Ascending aorta (tissue), 2 donors: ENCODE measurements at regions not wholly inside any gene's neighbourhood (a gene's known extent, or its start where the extent isn't known, plus 50 kb on each side); places are given as distances from the start of the nearest gene placed in this dataset.

ENCODE experiments used
- DNase-seq, 2 donors: peaks; one replicate each; pipeline ENCODE4 v3.0.0-alpha.2; 2019; ENCODE audit warnings: low spot score in 2 of 2
- H3K27ac ChIP-seq, 2 donors: fragments of 200-600 bp; sonication (generic); one replicate each; pipeline ENCODE4 v1.5.1; 2016 to 2017; ENCODE audit warnings: mild to moderate bottlenecking in 1 of 2
- H3K27me3 ChIP-seq: fragments of 200-600 bp; sonication (generic); one replicate; pipeline ENCODE4 v1.5.1; 2017
- H3K36me3 ChIP-seq, 2 donors: fragments of 200-600 bp; sonication (generic); one replicate each; pipeline ENCODE4 v1.5.1; 2016
- H3K4me1 ChIP-seq, 2 donors: fragments of 200-600 bp; sonication (generic); one replicate each; pipeline ENCODE4 v1.5.1; 2016 to 2017; ENCODE audit warnings: mild to moderate bottlenecking in 1 of 2
- H3K4me3 ChIP-seq, 2 donors: fragments of 200-600 bp; sonication (generic); one replicate each; pipeline ENCODE4 v1.5.1; 2016 to 2017; ENCODE audit warnings: mild to moderate bottlenecking in 1 of 2
- H3K9me3 ChIP-seq, 2 donors: fragments of 200-600 bp; sonication (generic); one replicate each; pipeline ENCODE4 v1.5.1; 2016
- intact Hi-C: fragments of 100-400 bp; cut with DNase I; formaldehyde crosslinking; loops from one replicate; pipeline ENCODE4 v1.15.1; 2023
- TF ChIP-seq, protein P1 (sequence below), 3 experiments: fragments of 200-600 bp in 2 of 3; fragments of 450-650 bp in 1 of 3; sonication (generic) in 2 of 3; IDR thresholded peaks; one replicate each; pipeline ENCODE4 v1.5.1; 2016 to 2019; ENCODE audit warnings: antibody characterized with exemption in 3 of 3, mild to moderate bottlenecking in 1 of 3, moderate library complexity in 1 of 3

DNA sequence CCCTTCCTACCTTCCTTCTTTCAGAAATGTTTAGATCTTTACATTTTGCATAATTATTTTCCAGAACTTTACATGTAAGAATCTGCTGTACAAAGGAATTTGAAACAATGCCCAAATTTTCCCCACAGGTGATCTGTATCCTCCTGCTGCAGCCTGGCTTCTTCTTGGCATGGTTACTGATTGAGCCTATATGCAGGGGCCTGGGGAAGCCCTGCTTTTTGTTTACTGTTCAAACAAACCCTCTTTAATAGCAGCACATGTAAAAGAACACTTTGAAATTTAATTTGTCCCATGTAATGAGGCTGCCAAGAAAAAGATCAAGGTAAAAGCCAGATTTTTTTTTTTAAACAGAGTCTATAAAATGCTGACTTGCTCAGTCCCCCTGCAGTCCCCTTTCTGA is 432.2 kb downstream of the TUSC7 start:
- Histone ChIP-seq H3K4me1 (no peaks in the 10 kb centered on the region), H3K27me3 (no peaks in the 10 kb centered on the region), H3K4me3 (no peak overlapping the region), H3K9me3 (no peaks in the 10 kb centered on the region), H3K36me3 (no peaks in the 10 kb centered on the region), H3K27ac (no peak overlapping the region)
- TF ChIP-seq, protein P1, sequence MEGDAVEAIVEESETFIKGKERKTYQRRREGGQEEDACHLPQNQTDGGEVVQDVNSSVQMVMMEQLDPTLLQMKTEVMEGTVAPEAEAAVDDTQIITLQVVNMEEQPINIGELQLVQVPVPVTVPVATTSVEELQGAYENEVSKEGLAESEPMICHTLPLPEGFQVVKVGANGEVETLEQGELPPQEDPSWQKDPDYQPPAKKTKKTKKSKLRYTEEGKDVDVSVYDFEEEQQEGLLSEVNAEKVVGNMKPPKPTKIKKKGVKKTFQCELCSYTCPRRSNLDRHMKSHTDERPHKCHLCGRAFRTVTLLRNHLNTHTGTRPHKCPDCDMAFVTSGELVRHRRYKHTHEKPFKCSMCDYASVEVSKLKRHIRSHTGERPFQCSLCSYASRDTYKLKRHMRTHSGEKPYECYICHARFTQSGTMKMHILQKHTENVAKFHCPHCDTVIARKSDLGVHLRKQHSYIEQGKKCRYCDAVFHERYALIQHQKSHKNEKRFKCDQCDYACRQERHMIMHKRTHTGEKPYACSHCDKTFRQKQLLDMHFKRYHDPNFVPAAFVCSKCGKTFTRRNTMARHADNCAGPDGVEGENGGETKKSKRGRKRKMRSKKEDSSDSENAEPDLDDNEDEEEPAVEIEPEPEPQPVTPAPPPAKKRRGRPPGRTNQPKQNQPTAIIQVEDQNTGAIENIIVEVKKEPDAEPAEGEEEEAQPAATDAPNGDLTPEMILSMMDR (IDR thresholded peaks at IDR 0.05) = no peak
- intact Hi-C loops = no loop called here
- DNase-seq = no peak

DNA sequence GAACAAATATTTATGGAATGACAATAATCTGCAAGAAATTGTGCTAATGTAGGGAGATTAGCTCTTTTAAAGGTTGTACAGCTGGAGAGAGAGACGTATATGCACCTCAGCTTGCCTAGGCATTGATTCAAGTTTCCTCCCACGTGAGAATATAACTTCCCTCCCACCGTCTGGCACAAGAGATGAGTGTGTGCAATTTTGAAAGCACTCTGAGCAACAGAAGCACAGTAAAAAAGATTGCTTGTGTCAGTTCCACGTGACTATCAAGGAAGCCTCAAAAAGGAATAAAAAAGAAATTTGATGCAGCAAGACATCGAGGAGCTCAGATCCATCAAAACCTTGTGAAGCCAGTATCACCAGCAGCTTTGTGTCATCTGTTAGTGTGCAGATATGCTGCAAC is 435.3 kb downstream of the TUSC7 start:
- Histone ChIP-seq H3K36me3 (no peaks in the 10 kb centered on the region), H3K4me3 (no peak overlapping the region), H3K9me3 (no peaks in the 10 kb centered on the region), H3K4me1 (no peaks in the 10 kb centered on the region), H3K27ac (no peak overlapping the region), H3K27me3 (no peaks in the 10 kb centered on the region)
- intact Hi-C loops = no loop called here
- no peak for DNase-seq
- TF ChIP-seq, protein P1 (IDR thresholded peaks at IDR 0.05) = no peak

DNA sequence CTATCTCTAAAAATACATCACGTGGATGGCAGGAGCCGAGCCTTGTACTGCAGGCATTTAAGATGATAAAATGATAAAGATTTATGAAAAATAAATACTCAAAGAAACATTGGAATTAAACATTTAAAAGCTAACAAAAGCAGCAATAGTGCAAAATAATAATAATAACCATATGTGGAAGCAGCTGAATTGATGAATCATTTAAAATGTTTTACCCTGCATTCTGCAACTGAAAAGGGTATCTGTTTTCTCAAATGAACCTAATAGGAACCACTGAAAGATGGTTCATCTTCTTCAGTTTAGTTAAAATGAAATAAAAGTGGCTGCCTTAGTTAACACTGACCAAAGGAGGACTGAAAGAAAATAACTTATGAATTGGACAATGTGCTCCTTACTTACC is 436.1 kb downstream of the TUSC7 start:
- Histone ChIP-seq H3K27me3 (no peaks in the 10 kb centered on the region), H3K9me3 (no peaks in the 10 kb centered on the region), H3K36me3 (no peaks in the 10 kb centered on the region), H3K4me3 (no peak overlapping the region), H3K4me1 (no peaks in the 10 kb centered on the region), H3K27ac (no peak overlapping the region)
- TF ChIP-seq, protein P1 (IDR thresholded peaks at IDR 0.05) = no peak
- intact Hi-C loops = no loop called here
- DNase-seq = no peak

DNA sequence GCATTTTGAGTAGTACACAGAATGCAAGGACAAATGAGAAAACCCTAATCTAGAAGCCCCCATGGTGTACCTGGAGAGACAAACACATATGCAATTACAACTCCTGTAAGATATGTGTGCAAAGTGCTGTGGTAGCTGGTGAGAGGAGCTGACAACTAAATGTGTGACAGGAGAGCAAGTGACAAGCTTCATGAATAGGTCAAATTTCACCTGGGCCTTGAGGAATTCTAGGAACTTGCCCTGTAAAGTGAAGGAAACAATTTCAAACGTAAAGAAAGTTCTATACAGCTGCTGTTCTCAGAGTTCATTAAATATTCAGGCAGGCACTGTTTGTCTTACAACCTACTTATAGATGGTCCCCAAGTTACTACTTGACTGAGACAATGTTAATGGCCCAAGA is 437.0 kb downstream of the TUSC7 start:
- Histone ChIP-seq H3K36me3 (no peaks in the 10 kb centered on the region), H3K27ac (no peak overlapping the region), H3K27me3 (no peaks in the 10 kb centered on the region), H3K4me3 (no peak overlapping the region), H3K9me3 (no peaks in the 10 kb centered on the region), H3K4me1 (no peaks in the 10 kb centered on the region)
- no peak for DNase-seq
- intact Hi-C loops = no loop called here
- TF ChIP-seq, protein P1 (IDR thresholded peaks at IDR 0.05) = no peak

DNA sequence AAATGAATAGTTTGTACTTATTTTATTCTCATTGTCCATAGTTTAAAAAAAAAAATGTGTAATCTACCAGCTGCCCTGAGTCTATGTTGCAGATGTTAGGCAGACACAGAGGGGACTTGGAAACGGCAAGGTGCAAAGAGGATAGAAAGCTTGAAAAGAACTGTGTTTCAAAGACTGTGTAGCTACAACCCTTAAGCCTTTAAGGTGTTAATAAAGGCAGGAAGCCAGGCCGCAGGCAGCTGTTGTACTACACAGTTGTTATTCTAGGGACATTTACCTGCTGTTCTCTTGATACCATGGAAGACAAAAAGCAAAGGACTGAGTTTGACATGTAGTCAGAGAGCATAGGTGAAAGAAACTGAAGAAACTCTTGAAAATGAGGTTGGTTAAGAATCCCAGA is 440.0 kb downstream of the TUSC7 start:
- no peaks in the 10 kb centered on the region for H3K9me3 ChIP-seq
- TF ChIP-seq, protein P1 (IDR thresholded peaks at IDR 0.05) = no peak
- intact Hi-C loops = no loop called here
- no peak for DNase-seq
- no peaks in the 10 kb centered on the region for H3K27me3 ChIP-seq
- H3K4me1 ChIP-seq = no peaks in the 10 kb centered on the region
- no peak overlapping the region for H3K27ac ChIP-seq
- H3K4me3 ChIP-seq = no peak overlapping the region
- H3K36me3 ChIP-seq = no peaks in the 10 kb centered on the region

DNA sequence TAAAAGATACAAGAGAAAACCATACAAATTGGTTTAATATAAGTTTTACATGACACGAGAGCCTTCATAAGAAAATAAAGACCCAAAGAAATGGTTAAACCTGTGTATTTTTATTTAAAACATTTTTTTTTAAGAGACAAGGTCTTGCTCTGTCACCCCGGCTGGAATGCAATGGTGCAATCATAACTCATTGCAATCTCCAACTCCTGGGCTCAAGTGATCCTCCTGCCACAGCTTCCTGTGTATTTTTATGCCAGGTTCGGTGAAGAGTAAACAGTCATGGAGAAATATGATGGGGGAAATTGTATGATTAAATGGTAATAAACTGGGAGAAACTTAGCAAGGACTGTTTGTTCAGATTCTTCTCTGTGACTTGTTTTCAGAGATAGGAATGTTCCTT is 441.0 kb downstream of the TUSC7 start:
- TF ChIP-seq, protein P1 (IDR thresholded peaks at IDR 0.05) = no peak
- intact Hi-C loops = no loop called here

More for the DNA sequence above, 441.0 kb downstream of the TUSC7 start:
- Histone ChIP-seq H3K27me3 (no peaks in the 10 kb centered on the region), H3K4me3 (no peak overlapping the region), H3K36me3 (no peaks in the 10 kb centered on the region), H3K9me3 (no peaks in the 10 kb centered on the region), H3K27ac (no peak overlapping the region), H3K4me1 (no peaks in the 10 kb centered on the region)
- no peak for DNase-seq
